AG08396 (cell line): ENCODE measurements at regions not wholly inside any gene's neighbourhood (a gene's known extent, or its start where the extent isn't known, plus 50 kb on each side); places are given as distances from the start of the nearest gene placed in this dataset.
"Not testable (repeated sequence)": the region's sequence is repeated elsewhere in the genome, so short reads cannot be mapped to it uniquely, and the experiment has no call there.

Source experiments
- DNase-seq: peaks from one replicate; pipeline ENCODE4 v3.0.0; 2012; ENCODE audit warnings: low spot score, mixed read lengths

GRCh38 chr2:16080071-16080470 is 139.7 kb downstream of the MYCN start:
- DNase-seq = no peak

GRCh38 chr2:16079637-16080036 is 139.3 kb downstream of the MYCN start:
- no peak for DNase-seq

- DNase-seq = no peak
Measured at GRCh38 chr2:16077601-16078000, 137.3 kb downstream of the MYCN start.

GRCh38 chr2:16076911-16077310 is 136.6 kb downstream of the MYCN start:
- no peak for DNase-seq

DNA sequence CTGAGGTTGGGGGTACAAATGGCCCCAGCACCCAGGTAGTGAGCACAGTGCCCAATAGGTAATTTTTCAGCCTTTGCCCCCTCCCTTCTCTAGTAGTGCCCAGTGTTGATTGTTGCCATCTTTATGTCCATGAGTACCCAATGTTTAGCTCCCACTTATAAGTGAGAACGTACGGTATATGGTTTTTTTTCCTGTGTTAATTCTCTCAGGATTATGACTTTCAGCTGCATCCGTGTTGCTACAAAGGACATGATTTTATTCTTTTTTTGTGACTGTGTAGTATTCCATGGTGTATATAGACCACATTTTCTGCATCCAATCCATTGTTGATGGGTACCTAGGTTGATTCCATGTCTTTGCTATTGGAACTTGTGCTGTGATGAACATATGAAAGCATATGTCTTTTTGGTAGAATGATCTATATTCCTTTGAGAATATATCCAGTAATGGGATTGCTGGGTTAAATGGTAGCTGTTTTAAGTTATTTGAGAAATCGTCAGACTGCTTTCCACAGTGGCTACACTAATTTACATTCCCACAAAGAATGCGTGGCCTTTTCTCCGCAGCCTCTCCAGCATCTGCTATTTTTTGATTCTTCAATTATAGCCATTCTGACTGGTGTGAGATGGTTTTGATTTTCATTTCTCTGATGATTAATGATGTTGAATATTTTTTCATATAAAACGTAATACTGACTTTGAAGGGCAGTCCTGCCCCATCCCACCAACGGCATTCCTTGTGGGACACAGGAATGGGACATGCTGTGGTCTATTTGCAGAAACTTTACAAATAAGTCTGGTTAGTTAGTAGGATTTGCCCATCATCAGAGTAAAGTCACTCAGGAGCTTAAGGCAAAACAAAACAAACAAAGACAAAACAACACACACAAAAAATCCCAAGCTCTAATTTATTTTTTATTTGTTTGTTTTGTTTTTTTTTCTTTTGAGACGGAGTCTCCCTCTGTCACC is 135.0 kb downstream of the MYCN start:
- no peak for DNase-seq

- DNase-seq = no peak
Measured at GRCh38 chr2:16073921-16074425, 133.6 kb downstream of the MYCN start.

DNA sequence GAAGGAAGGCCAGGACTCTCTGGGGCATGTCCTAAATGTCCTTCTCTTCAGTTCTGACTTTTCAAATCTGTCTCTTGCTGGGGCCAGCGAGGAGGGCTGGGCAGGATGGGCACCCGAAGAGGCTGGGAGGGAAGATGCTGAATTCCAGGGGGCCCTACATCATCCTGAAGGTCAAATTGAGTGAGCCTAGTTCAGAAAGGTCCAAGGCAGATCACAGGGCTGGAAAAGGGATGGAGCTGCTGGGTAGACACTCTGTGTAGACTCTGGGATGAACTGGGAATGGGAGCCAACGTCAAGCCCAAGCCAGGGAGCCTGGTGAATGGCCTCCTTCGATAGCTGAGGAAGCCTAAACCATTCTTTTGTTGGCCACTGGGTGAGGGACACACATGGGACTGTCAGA is 133.1 kb downstream of the MYCN start:
- DNase-seq = no peak

DNA sequence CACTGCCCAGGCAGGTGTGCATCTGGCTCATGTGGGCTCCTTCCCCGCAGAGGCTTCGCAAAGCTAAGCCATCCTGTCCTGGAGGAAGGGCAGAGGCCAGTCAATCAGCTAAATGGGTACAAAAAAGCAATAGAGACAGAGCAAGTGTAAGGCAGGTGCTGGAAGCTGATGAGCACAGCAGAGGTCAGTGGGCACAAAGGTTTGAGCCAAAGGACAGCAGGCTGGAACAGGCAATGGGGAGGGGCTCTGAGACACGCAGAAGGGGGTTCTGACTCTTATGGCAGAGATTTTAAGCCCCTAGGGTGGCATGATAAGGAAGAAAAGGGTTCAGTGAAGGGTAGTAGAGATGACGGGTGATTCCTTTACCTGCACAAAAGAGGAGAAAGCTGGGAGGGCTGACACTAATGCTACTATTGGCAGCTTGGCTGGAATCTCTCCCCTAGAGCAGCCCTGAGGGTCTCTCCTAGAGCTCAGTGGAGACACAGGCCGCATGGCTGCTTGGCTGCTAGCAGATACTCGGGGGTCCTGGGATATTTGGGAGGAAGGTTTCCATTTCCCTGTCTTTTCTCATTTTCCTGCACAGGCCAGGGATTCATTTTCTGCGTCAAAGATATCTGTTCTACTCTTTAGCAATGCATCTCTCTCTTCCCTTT is 132.4 kb downstream of the MYCN start:
- DNase-seq = no peak

DNA sequence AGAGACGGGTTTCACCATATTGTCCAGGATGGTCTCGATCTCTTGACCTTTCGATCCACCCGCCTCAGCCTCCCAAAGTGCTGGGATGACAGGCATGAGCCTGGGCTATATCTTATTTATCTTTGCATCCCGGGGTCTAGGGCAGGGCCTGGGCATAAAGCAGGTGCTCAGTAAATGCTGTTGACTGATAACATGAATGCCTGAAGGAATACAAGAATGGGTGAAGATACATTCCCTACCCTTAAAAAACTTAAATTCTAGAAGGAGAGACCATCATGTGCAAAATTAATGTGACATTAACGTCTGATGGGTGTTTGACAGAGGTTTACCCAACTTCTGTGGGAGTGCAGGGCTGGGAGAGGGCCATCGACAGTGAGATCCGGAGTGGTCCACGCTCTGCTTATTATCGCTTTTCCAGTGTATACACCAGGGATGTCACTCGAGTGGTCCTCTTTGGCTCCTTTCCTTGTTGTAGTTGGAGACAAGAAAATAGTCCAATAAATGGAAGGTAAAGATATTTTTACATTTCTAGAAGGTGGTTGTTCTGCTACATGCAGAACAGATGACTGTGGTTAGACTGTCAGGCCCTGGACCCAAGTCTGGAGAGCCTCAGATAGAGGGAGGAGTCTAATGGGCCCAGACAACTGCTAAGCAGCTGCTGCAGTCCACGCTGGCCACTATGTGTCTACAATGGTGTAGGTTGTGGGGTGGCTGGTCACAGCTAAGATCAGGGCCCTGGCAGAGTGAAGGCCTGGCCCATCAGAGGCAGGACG is 131.7 kb downstream of the MYCN start:
- no peak for DNase-seq

DNA sequence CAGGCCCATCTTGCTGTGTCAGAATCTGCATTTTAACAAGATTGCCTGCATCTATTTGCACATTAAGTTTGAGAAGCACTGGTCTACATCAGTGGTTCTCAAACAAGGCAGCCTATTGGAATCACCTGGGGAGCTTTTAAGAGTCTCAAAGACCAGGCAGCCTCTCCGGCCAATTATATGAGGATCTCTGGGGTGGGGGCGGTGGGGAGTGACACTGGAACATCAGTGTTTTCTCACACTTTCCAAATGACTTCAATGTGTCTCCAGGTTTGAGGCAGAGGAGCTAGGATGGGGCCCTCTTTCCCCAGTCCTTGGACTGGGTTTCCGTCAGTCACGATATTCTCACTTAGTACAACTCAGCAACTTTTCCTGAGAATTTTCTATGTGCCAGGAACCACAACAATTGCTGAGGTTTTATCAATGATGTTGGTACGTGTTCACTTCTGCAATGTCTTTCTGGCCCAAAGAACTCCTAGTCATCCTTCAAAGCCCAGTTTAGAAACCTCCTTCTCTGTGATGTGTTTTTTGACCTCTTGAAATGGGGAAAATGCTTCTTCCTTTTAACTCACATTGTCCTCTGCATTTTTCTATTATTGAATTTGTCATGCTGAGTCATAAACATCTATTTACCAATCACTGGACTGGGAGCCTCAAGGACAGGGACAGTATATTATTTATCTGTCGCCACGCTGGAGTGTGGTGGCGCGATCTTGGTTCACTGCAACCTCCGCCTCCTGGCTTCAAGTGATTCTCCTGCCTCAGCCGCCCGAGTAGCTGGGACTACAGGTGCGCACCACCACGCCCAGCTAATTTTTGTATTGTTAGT is 130.9 kb downstream of the MYCN start:
- DNase-seq = no peak

GRCh38 chr2:16070648-16070971 is 130.3 kb downstream of the MYCN start:
- DNase-seq = no peak

- no peak for DNase-seq
Measured at GRCh38 chr2:16069933-16070647, 129.7 kb downstream of the MYCN start.

DNA sequence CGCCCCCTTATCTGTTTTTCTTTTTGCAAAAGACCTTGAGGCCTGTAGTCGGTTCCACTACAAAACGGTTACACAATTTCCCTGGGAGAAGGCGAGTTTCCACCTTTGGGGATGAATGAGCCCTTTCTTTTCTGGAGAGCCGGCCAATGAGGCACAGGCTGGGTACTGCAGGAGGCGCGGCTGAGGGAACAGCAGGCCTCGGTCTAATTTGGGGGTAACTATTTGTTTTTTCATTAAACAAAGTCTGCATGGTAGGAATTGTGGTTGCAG is 129.2 kb downstream of the MYCN start:
- no peak for DNase-seq

DNA sequence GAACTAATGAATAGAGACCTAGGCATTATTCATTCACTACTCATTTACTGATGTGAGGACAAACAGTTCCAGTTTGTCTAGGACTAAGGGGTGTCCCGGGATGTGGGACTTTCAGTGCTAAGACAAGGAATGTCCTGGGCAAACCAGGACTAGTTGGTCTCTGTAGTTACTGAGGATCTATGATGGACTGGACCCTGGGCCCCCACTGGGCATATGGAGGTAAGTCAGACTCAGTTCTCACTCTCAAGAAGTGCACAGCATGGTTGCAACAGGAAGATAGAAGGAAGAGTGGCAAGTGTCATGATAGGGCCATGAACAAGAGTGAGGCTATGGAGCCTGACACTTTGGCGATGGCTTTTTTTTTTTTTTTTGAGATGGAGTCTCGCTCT is 128.2 kb downstream of the MYCN start:
- DNase-seq = no peak

DNA sequence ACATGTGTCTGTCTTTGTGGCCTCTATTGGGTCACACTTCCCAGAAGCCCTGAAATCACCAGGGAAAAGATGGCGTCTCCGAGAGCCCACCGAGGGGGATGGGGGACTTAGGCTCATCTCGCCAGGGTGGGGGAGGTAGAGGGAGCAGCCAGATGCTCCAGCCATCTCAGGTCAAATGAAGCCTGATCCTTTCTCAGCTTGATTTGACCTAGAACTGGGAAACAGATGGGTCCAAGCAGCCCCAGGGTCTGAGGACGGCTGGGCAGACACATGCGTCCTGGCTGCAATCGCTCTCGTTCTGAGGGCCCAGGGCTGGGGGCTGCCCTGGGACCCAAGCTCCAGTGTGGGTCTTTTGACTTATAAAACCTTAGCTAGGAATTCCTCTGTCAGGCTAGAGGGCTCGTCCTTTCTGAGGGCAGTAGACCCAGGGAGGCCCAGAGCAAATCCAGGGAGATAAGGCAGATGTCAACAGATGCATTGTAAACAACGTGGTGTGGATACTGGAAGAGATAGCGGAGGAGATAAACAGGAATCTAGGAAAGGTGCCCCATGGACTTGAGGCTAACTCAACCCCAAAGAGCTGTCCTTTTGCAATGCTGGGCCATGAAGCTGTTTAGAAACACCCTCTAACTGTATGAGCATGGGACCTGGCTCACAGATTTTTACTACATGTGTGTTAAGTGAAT is 127.7 kb downstream of the MYCN start:
- DNase-seq = no peak

GRCh38 chr2:16067444-16067843 is 127.1 kb downstream of the MYCN start:
- no peak for DNase-seq

DNA sequence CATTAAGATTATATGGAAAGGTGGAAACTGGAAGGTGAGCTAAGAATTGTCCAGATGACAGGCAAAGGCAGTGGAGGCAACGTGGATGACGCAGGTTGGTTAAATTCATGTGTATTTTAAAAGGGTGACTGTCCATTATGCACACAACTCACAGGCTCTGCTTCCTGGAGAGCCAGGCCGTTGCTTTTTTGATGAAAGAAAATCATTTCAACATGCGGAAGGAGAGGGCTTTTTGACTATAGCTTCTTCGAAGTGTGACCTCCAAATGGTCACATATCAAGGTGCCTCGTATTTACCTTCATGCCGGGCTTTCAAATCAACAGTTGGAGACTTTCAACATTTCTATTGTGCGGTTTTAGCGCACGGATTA is 126.7 kb downstream of the MYCN start:
- DNase-seq = no peak

- no peak for DNase-seq
Measured at GRCh38 chr2:16066261-16067036, 126.1 kb downstream of the MYCN start.

- not testable (repeated sequence) for DNase-seq
Measured at GRCh38 chr2:16065272-16066069, 125.1 kb downstream of the MYCN start.
